ENCODE measurements at regions not wholly inside any gene's neighbourhood (a gene's known extent, or its start where the extent isn't known, plus 50 kb on each side); places are given as distances from the start of the nearest gene placed in this dataset.
"Not testable (repeated sequence)": the region's sequence is repeated elsewhere in the genome, so short reads cannot be mapped to it uniquely, and the experiment has no call there.

DNA sequence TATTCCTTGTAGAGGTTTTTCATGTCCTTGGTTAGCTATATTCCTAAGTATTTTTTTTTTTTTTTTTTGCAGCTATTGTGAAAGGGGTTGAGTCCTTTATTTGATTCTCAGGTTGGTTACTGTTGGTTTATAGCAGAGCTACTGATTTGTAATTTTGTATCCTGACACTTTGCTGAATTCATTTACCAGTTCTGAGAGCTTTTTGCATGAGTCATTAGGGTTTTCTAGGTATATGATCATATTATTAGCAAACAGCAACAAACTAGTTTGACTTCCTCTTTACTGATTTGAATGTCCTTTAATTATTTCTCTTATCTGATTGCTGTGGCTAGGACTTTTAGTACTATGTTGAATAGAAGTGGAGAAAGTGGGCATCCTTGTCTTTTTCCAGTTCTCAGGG lies 737.4 kb downstream of the ZNF385D start:
- H3K27ac ChIP-seq, result no peak overlapping the region
- no peaks in the 10 kb centered on the region for H3K9me3 ChIP-seq
- TF ChIP-seq POLR2A (IDR thresholded peaks at IDR 0.05) (no peak), POLR2AphosphoS5 (IDR thresholded peaks at IDR 0.05) (no peak)
- TF ChIP-seq, protein P1, sequence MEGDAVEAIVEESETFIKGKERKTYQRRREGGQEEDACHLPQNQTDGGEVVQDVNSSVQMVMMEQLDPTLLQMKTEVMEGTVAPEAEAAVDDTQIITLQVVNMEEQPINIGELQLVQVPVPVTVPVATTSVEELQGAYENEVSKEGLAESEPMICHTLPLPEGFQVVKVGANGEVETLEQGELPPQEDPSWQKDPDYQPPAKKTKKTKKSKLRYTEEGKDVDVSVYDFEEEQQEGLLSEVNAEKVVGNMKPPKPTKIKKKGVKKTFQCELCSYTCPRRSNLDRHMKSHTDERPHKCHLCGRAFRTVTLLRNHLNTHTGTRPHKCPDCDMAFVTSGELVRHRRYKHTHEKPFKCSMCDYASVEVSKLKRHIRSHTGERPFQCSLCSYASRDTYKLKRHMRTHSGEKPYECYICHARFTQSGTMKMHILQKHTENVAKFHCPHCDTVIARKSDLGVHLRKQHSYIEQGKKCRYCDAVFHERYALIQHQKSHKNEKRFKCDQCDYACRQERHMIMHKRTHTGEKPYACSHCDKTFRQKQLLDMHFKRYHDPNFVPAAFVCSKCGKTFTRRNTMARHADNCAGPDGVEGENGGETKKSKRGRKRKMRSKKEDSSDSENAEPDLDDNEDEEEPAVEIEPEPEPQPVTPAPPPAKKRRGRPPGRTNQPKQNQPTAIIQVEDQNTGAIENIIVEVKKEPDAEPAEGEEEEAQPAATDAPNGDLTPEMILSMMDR (IDR thresholded peaks at IDR 0.05), result no peak
- intact Hi-C loops (cut with DNase I; ENCODE audit: low total_unique reads), result no loop called here
- H3K4me3 ChIP-seq, result no peak overlapping the region
- no peak for DNase-seq (ENCODE audit: low spot score in 2 of 2)
- H3K27me3 ChIP-seq, result no peaks in the 10 kb centered on the region
- no peaks in the 10 kb centered on the region for H3K4me1 ChIP-seq
- no peaks in the 10 kb centered on the region for H3K36me3 ChIP-seq

DNA sequence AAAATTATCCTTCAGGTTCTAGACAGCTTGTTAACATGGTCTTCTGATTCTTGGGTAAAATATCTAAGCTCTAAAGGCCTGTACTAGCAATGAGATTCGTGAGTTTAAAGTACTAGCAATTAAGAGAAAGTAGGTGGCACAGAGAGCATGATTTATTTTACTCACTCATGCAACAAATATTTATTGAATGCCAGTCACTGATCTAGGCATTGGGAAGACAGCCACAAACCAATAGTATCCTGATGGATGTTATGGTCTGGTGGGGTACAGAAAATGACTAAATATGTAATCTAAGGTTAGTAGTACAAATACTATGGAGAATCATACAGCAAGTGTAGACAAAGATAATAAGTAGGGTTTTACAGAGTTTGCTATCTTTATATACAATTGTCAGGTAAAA lies 751.3 kb downstream of the ZNF385D start:
- no peak for DNase-seq (ENCODE audit: low spot score in 2 of 2)
- TF ChIP-seq, protein P1 (IDR thresholded peaks at IDR 0.05), result no peak
- no peak for TF ChIP-seq POLR2A (IDR thresholded peaks at IDR 0.05)
- TF ChIP-seq POLR2AphosphoS5 (IDR thresholded peaks at IDR 0.05), result no peak
- intact Hi-C loops (cut with DNase I; ENCODE audit: low total_unique reads), result no loop called here
- H3K27ac ChIP-seq, result no peak overlapping the region
- H3K9me3 ChIP-seq, result no peaks in the 10 kb centered on the region
- H3K27me3 ChIP-seq, result no peaks in the 10 kb centered on the region
- H3K36me3 ChIP-seq, result no peaks in the 10 kb centered on the region
- no peak overlapping the region for H3K4me3 ChIP-seq
- H3K4me1 ChIP-seq, result no peaks in the 10 kb centered on the region

GRCh38 chr3:20997183-20997582 lies 753.8 kb downstream of the ZNF385D start:
- no peak for DNase-seq (ENCODE audit: low spot score in 2 of 2)
- no peak overlapping the region for H3K4me3 ChIP-seq

DNA sequence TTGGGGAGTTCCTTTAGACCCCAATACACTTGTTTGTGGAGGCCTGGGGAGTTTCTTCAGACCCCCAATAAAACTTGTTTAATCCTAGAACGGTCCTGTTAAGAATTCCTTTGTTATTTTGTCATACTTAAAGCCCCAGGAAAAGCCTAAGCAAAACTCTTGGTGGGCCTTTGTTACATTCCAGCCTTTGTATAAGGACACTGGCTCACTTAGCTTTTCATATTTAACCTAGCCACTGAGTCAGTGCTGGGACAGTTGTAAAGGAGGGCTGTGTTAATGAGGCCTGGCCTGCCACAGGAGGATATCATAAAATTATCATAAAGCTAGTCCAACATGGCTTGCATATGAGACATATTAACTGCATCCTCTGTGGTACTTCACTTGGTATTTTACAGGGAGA lies 760.1 kb downstream of the ZNF385D start:
- DNase-seq (ENCODE audit: low spot score in 2 of 2), result no peak
- intact Hi-C loops (cut with DNase I; ENCODE audit: low total_unique reads), result no loop called here
- TF ChIP-seq POLR2AphosphoS5 (IDR thresholded peaks at IDR 0.05), result no peak
- TF ChIP-seq, protein P1 (IDR thresholded peaks at IDR 0.05), result no peak
- no peak for TF ChIP-seq POLR2A (IDR thresholded peaks at IDR 0.05)
- Histone ChIP-seq H3K27ac (no peak overlapping the region), H3K36me3 (no peaks in the 10 kb centered on the region), H3K4me3 (no peak overlapping the region), H3K27me3 (no peaks in the 10 kb centered on the region), H3K9me3 (no peaks in the 10 kb centered on the region), H3K4me1 (no peaks in the 10 kb centered on the region)

More at GRCh38 chr3:20997183-20997582, 753.8 kb downstream of the ZNF385D start:
- no peaks in the 10 kb centered on the region for H3K27me3 ChIP-seq
- no peaks in the 10 kb centered on the region for H3K9me3 ChIP-seq
- no peak overlapping the region for H3K27ac ChIP-seq
- H3K4me1 ChIP-seq, result no peaks in the 10 kb centered on the region
- no peaks in the 10 kb centered on the region for H3K36me3 ChIP-seq
- intact Hi-C loops (cut with DNase I; ENCODE audit: low total_unique reads), result no loop called here
- TF ChIP-seq POLR2AphosphoS5 (IDR thresholded peaks at IDR 0.05) (no peak), POLR2A (IDR thresholded peaks at IDR 0.05) (no peak)
- TF ChIP-seq, protein P1 (IDR thresholded peaks at IDR 0.05), result no peak

DNA sequence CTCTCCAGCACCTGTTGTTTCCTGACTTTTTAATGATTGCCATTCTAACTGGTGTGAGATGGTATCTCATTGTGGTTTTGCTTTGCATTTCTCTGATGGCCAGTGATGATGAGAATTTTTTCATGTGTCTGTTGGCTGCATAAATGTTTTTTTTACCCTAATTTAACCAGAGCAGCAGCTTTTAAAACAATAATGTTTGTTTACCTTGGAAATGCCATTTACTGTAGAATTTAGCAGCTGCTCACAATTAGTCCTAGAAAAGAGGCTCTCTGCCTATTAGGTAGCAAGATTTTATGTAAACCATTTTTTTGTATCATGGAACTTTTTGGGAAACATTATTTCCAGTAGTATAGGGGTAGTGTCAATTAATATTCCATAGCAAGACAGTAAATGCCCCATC lies 761.4 kb downstream of the ZNF385D start:
- H3K27me3 ChIP-seq; H3K4me1 ChIP-seq; H3K4me3 ChIP-seq; DNase-seq (ENCODE audit: low spot score in 2 of 2); H3K9me3 ChIP-seq; intact Hi-C loops (cut with DNase I; ENCODE audit: low total_unique reads); H3K36me3 ChIP-seq; H3K27ac ChIP-seq: not testable (repeated sequence)

DNA sequence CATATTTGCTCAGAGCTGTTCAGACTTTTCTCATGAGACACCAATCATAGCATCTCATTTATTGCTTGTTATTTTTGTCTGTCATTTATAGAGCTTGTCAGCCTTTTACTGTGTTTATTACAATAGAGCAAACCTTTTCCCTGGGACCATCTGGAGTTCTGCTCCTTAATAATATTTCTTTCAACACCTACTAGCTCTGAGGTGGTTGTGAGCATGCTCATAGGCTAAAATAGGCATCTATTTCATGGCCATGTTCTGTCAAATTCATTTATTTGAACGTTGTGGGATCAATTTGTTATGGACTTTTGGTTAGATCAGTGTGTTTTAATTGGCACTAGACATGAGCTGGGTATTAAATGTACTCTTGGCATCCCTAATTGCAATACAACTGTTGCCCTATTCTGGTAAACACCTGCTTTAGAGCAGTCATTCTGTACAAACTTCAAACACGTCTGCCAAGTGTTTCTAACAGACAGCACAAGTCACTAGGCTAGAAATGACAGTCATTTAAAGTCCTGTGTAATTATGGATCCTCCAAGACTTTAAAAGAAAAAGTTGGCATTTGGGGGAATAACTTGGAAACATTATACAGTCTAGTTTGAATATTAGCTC lies 766.3 kb downstream of the ZNF385D start:
- no peaks in the 10 kb centered on the region for H3K36me3 ChIP-seq
- no peaks in the 10 kb centered on the region for H3K9me3 ChIP-seq
- H3K4me3 ChIP-seq, result no peak overlapping the region
- intact Hi-C loops (cut with DNase I; ENCODE audit: low total_unique reads), result no loop called here
- no peak for DNase-seq (ENCODE audit: low spot score in 2 of 2)
- H3K27me3 ChIP-seq, result no peaks in the 10 kb centered on the region
- H3K4me1 ChIP-seq, result no peaks in the 10 kb centered on the region
- H3K27ac ChIP-seq, result no peak overlapping the region
- TF ChIP-seq, protein P1 (IDR thresholded peaks at IDR 0.05), result no peak
- TF ChIP-seq POLR2A (IDR thresholded peaks at IDR 0.05), result no peak
- TF ChIP-seq POLR2AphosphoS5 (IDR thresholded peaks at IDR 0.05), result no peak
